Uterus (tissue), 2 donors: ENCODE measurements at regions not wholly inside any gene's neighbourhood (a gene's known extent, or its start where the extent isn't known, plus 50 kb on each side); places are given as distances from the start of the nearest gene placed in this dataset.

Experiments used
- POLR2A ChIP-seq, 2 donors: fragments of 450-650 bp; IDR thresholded peaks; one replicate each; pipeline ENCODE4 v1.6.1; 2016; ENCODE audit warnings: antibody characterized with exemption in 2 of 2, mild to moderate bottlenecking in 1 of 2, moderate library complexity in 1 of 2
- TF ChIP-seq, protein P1 (sequence below), 4 experiments: fragments of 200-600 bp in 2 of 4; fragments of 450-650 bp in 2 of 4; sonication (generic) in 2 of 4; IDR thresholded peaks; one replicate each; pipeline ENCODE4 v1.5.1; 2016 to 2019; ENCODE audit warnings: antibody characterized with exemption in 4 of 4, mild to moderate bottlenecking in 2 of 4, moderate library complexity in 1 of 4

- TF ChIP-seq, protein P1, sequence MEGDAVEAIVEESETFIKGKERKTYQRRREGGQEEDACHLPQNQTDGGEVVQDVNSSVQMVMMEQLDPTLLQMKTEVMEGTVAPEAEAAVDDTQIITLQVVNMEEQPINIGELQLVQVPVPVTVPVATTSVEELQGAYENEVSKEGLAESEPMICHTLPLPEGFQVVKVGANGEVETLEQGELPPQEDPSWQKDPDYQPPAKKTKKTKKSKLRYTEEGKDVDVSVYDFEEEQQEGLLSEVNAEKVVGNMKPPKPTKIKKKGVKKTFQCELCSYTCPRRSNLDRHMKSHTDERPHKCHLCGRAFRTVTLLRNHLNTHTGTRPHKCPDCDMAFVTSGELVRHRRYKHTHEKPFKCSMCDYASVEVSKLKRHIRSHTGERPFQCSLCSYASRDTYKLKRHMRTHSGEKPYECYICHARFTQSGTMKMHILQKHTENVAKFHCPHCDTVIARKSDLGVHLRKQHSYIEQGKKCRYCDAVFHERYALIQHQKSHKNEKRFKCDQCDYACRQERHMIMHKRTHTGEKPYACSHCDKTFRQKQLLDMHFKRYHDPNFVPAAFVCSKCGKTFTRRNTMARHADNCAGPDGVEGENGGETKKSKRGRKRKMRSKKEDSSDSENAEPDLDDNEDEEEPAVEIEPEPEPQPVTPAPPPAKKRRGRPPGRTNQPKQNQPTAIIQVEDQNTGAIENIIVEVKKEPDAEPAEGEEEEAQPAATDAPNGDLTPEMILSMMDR (IDR thresholded peaks at IDR 0.05): no peak
- TF ChIP-seq POLR2A (IDR thresholded peaks at IDR 0.05): no peak
Observed at GRCh38 chr14:42428996-42429395, 822.3 kb downstream of the LRFN5 start.
